NCI-H345 (cell line): ENCODE measurements at regions not wholly inside any gene's neighbourhood (a gene's known extent, or its start where the extent isn't known, plus 50 kb on each side); places are given as distances from the start of the nearest gene placed in this dataset.

Experiments used
- DNase-seq: peaks from one replicate; lab custom pipeline; 2025; lab: John Stamatoyannopoulos, UW

DNA sequence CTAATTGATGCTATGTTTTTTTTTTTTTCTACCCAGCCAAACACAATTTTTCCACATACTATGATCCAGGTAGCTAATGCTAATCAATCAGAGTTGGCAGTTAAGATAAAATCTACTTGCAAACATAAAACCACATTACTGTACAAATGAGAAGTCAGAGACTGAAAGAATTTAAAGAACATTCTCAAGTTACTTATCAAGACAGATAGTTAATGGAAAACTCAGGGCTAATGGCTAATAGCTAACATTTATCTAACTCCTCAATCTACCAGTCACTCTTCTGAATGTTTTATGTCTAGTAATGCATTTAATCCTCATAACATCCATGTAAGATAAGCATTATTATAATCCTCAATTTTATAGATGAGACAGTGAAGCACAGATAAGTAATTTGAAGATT is 537.6 kb upstream of the SETBP1 start:
- DNase-seq: no peak

DNA sequence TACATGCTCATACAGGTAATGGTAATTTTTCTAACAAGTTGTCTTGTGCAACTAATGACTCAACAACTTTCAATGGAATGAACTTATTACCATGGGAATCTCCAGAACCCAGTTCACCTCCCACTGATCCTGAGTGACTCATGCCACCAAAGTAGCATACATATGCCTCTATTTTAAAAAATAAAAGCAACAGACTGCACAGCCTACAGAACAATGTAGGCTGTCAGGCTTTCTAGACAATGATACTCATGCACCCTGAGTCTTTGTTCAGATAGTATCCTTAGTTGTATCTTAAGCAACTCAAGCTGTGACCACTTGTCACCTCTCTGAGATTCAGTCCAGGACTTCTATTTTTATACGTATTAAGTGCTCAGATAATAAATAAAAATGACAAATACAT is 531.0 kb upstream of the SETBP1 start:
- no peak for DNase-seq

DNA sequence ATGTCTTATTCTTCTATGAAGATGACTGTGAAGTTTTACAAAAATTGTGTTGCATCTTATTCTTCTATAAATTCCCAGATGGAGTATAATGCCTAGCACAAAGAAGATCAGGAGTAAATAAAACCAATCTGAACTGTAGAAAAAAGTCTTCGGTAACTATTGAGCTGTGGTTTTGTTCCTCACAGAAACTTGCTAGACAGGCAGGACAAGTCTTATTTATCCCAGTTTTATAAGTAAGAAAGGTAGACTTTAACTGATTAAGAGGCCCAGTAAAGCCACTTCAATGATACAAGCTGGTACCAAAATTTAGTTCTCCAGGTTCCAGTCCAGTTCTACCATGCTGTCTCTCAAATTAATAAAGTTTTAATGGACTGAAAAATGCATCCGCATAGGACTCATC is 526.7 kb upstream of the SETBP1 start:
- no peak for DNase-seq

DNA sequence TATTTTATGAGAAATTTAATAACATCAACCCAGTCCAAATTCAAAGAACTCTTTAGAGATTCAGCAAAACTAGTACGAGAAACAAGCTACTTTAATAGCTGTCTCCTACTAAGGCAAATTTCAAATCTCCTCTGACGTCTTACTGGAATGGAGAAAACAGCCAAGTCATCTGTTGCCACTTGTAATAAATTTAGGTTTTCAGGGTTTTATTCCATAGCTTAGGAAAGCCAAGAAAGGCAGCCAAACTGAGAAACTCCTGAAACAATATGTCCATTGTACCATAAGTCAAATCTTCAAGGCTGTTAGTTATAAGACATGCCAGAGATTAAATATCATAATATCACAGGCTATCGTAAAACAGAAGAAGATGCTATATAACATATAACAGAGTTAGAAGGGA is 524.6 kb upstream of the SETBP1 start:
- no peak for DNase-seq

DNA sequence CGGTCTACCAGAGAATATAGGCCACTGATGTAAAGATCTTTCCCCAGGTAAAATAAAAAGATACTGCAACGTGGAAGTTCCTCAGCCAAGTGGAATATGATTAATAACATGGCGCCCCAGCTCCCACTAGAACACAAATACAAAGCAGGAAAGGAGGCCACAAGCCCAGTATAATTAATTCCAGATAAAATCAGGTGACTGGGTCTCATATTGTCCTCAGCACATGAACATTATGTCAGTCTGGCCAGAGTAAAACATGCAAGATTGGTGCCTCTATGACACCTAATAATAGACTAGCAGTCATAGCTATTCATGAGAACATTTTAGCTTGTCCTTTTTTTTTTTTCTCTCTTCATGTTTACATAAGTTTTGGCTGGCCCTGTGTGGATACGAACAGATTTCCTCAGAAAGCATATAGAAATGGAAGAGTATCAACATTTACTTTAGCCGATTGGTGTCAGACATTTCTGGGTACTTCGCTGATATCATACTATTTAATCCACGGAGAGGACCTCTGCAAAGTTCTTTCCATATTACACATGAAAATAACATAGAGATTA is 523.8 kb upstream of the SETBP1 start:
- no peak for DNase-seq

DNA sequence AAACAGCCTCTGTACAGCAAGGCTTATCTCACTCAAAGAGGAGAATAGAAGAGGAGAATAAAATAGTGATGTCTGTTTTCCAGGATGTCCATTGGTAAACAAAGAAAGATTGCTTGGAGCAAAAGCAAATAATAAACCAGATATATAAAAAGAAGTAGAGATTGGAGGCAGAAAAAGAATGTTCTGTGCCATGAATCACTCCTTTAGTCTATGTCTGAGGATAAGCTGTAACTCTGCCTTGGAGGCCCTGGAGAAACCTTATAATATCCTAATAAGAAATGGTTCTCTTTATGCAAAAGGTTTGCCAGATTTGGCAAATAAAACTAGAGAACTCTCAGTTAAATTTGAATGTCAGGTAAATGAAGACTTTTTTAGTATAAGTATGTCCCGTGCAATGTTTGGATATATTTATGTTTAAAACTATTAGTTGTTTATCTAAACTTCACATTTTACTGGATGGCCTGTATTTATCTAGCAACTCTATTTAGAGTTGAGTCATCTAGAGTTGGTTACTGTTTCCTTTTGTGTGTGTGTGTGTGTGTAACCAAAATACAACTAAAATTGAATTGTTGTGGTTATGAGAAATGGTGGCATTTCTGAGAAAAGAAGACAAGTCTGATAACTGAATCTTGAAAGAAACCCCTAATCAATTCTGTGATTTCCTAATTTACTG is 510.3 kb upstream of the SETBP1 start:
- DNase-seq: no peak

DNA sequence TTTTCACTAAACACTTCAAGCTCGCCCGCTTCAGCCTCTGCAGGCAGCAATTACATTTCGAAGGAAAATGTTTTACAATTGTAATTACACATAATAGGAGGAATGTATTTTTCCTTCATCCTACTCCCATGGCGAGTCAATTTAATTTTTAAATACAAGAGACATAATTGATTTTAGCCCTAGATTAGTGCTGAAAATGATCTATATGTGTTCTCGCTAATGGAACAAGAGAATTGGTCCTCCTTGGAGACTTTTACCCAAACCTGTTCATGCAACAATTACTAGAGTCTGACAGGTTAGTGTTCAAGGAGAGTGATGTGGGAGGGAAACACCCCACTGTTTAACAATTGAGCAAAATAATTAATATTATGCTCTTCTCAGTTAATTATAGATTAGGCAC is 509.4 kb upstream of the SETBP1 start:
- no peak for DNase-seq

DNA sequence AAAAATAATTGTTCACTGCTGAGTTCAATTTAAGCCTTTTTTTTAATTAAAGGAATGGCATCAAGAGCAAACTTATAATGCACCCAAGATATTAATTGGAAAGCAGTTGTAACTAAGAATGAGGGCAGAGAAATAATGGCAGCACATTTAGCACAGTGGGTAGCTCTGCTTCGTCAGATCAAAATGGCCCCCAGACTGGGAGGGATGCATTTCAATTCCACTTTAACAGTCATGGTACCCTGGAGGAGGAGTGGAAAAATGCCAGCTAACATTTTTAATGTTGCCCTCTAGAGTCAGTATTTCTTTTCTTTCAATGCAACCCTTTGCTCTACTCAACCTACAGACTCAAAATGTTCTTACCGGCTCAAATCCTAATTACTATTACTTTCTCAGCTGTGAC is 504.8 kb upstream of the SETBP1 start:
- DNase-seq: no peak

DNA sequence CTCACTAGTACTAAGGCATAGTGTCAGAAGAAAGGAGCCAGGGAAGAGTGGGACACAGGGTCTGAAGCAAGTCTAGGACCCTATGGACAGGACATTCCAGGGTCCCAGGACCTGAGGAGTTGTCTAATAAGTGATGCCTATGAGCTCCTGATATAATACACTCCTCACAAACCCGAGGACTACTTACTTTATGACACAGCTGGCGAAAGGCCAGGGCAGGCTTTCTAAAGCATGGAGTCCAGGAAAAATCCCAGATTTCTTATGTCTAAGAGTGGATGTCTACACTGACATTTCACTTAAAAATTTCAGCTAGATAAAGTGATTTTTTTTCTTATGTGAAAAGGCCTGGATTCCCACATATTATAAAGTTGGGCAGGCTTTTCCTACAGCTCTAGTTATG is 502.2 kb upstream of the SETBP1 start:
- DNase-seq: no peak

DNA sequence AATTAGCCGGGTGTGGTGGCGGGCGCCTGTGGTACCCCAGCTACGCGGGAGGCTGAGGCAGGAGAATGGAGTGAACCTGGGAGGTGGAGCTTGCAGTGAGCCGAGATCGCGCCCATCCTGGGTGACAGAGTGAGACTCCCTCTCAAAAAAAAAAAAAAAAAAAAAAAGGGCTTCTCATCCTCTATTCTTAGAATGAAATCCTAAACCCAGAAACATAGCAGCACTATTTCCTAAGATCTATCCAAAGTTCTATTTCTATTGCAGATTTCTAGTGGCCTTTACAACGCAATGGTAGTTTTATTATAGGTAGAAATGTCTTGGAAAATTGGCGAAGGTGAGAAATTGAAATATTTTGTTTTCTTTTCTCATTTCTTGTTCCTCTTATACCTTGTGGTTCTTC is 501.0 kb upstream of the SETBP1 start:
- no peak for DNase-seq

DNA sequence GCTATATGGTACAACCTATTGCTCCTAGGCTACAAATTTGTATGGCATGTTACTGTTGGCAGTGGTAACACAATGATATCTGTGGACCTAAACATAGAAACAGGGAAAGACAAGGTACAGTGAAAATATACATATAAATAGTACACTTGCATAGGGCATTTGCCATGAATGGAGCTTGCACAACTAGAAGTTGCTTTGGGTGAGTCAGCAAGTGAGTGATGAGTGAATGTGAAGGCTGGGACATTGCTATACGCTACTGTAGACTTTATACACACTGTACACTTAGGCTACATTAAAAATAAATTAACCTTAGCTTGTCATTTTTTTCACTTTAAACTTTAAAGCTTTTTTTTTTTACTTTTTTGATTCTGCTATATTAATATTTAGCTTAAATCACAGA is 500.0 kb upstream of the SETBP1 start:
- no peak for DNase-seq

DNA sequence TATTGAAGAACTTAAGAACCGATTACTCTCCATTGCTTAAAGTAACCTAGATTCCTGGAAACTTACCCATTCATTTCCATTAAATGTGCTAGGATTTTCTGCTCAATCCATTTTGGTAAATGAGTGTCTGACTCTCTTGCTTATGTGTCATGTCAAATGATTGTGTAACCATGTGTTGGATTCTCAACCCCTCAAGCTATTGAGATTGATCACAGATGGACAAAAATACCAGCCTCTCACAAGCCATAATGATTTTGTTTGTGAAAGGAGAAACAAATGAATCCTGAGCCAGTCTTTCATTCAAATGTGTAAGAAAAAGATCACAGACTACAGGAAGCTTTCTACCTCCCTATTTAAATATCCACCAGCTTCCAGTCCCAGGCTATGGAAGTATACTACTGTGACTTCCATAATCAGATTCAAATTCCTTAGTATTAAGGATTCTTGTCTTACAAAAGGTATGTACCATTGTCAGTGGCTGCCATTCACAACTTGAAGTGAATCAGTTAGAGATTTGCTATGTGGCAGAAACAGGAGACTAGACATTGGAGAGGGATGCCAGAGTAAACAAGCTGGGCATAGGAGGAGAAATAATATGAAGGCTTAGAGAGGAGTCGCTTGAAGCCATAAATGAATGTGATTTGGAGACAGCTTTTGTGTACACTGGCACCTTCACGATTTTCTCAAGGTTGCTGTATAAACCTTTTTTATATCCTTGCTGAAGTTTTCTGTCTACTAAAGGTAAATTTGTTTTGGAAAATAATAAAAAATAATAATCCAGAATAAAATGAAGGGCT is 498.5 kb upstream of the SETBP1 start:
- DNase-seq: no peak

DNA sequence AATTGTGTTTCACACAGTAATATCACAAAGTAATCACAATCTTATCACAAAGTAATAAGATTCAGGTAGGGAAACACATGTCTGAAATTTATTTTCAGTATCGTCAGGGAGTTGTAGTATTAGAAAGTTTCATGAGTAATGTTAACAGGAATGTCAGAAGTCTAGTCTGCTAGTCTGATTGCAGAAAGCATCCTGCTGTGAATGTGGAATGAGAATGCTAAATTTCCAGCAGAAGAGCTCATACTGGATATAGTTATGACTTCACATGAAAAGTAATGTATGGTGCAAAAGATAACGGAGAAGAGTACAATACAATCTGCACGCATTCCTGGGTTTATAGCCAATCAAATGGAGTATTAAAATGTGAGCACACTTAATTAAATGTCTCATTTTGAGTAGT is 494.7 kb upstream of the SETBP1 start:
- no peak for DNase-seq

DNA sequence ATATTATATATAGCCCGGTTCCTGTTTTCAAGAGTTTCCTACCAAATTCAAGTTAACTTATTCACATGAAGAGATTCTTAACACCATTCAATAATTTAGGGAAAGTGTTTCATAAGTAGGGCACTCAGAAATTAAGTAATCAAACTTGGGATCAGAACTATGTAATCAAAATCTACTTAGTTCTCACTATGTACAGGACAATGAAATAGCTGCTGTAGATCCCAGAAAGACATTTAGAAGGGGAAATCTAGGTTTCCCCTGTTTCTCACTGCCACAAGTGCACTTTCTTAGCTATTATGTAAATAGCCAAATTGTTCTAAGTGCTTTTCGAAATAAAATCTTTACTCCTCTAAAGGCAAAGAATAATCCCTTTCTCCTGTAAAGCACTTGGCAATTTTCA is 493.6 kb upstream of the SETBP1 start:
- DNase-seq: no peak

DNA sequence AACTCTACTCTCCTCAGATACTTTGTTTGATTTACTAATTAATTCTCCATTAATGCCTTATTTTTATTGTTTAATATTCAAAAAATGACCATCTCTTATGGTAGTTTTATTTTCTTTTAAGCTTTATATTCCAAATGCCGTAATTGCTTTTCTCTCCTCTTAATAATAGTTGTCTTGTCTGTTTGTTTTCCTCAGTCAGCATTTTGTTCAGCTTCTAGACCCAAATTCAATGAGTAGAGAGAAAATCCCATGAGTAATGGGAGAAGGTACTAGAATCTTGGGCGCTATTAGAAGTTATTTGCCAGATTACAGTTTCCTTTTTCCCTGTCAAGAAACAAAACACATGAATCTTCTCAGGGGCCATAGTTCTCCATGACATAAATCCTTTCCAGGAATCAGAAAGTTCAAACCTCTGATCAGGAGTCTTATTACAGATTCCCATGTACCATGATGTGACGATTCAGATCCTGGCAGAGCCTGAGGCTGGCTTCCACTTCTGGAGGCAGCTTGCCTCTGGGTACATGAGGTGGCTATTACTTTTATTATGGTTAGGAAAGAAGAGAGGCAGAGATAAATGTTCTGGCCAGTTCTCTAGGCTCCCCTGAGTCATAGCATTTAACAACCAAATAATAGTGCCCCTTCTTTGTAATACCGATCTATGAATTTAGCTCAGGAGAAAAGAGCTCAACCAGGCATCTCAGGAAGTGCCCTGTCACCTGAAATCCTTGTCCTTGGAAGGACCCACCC is 485.1 kb upstream of the SETBP1 start:
- DNase-seq: no peak

DNA sequence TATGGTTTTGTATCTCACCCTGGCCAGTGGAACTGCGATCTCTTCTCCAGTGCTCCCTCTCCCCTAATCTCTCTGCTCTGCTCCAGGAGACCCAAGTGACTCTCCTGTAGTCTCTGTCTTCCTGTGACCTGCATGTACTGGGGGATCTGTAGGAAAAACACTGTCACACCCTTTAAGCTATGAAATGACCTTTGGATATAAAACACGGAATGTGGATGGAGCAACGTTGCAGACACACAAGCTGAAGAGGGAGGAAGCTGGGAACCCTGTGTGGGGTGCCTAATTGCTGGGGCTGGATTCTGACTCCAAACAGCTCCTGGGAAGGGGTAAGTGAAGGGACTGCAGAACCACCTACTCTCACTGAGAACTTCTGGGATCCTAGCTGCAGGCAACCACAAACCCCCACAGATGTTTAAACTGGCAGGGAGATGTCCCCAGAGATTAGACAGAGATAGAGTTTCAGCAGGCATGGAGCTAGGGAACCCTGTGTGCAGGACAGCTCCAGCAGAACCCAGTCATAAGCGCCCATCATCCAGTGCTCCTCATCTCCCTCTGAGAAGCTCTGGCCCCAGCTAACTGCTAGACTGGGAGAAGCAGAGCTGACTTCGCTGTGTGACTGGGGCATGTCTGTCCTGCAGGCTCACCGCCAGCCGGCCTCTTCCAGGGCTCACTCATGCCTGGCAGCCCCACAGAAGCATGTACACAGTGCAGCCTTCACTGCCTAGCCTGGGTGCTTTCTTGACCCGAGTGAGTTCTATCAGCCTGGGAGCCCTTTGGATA is 482.7 kb upstream of the SETBP1 start:
- DNase-seq: no peak

DNA sequence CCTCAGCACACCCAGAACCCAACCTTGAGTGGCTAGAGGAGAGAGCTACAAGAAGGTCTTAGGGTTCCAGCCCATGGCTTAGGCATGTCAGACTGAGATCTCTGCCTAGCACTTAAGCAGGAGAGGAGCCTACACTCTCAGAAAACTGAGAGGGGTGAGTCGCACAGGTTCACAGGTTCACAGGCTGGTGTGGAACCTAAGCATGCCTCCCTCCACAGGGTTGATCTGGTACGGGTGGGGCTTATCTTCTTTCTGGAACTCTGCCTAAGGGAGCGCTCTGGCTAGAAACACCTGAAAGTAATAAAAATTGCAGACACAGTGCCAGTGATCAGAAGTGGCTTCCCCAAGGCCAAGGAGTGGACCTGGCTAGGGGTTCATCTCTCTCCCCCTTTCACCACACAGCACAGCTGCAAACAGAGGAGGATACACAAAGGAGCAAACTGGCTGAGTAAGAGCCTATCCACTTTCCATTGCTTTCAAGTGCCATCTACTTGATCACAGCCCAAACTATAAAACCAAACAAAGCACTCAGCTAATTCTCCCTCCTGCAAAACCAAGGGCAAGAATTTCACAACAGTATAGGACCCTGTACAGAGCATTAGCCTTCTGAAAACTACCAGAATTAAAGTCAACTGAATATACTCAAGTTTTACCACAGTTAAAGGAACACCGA is 481.9 kb upstream of the SETBP1 start:
- DNase-seq: peak; percentile 27

DNA sequence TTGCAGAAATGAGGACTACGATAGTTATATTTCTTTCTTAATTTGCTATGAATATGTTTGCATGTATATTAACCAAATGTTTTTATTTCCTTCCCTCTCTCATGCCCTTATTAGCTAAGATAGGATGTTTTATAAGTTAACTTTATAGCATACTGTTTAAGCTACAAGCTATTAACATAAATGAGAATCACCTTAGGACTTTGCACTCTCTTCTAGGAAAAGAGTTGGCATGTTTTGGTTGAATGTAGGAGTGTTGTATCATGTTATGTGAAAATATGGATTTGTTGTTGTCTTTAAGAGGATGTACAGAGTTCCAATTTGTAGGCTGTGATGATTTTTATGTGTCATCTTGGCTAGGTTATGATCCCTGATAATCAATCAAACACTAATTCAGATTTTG is 467.4 kb upstream of the SETBP1 start:
- DNase-seq: no peak

DNA sequence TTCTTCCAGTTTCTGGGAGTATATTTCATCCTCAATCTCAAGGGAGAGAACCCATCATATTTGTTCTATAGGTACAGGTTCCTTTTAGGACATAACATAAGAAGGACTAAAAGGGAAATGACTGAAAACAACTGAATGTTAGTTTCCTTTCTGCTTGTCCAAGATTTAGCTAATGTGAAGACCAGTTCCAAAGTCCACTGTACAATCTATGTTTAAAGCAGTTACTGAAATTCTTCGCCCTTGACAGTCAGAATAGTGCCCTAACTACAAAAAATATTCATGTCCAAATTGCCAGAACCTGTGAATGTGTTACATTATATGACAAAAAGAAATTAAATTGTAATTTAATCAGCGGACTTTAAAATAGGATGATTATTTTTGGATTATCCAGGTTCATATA is 466.3 kb upstream of the SETBP1 start:
- no peak for DNase-seq

DNA sequence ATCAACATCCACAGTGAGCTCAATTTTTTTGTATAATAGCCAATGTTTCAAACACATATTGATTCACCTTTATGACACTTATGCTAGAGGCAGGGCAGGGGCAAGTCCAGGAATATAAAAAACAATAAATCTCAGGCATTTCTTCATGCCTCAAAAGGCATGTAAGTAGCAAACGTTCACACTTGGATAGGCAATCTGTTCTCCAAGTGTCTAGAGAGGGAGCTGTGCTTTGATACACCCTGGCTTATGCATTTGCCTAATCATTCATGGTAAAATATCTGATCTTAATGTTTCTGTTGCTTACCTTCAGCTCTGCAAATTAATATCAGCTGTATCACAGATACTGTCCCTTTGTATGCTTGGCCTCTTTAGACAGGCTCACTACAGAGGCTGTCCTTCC is 464.5 kb upstream of the SETBP1 start:
- no peak for DNase-seq

DNA sequence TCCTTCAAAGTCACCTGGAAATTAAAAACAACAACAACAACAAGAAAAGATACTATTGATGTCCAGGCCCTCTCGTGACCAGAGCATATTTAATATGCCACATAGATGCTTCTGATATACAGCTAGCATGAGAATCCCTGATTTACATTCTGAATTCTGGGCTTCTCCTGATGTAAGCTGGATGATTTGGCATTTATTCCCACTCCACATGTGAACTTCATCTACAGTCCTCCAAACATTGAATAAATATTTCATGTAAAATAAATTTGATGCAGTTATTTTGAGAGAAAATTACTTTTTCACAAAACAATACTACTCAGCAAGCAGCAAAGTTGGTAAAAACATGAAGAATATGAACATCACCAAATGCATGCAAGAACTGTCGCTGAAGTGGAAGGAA is 453.2 kb upstream of the SETBP1 start:
- no peak for DNase-seq

DNA sequence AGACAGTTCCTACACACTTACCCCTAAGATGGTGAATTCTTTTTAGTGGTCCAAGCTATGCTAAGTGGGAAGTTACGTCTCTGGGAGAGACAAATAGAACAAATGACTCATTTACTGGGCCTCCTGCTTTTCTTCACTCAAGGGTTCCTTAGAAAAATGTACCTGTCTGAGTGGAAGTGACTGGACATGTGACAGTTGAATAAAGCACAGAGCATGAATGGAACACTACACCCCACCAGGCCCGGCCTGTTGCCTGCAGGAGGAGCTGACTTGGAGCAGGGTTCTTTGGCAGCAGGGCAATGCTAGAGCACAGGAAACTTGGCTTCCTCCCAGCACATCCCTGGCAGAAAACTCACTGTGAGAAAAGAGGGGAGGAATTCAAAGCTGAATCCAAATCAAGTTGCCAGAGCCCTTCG is 451.0 kb upstream of the SETBP1 start:
- DNase-seq: no peak
